Dedifferentiated amniotic fluid mesenchymal stem cell (primary cell): ENCODE measurements at regions not wholly inside any gene's neighbourhood (a gene's known extent, or its start where the extent isn't known, plus 50 kb on each side); places are given as distances from the start of the nearest gene placed in this dataset.

Source experiments
- DNase-seq: peaks from one replicate; pipeline ENCODE4 v3.0.0-alpha.2; 2016; ENCODE audit errors: extremely low spot score

DNA sequence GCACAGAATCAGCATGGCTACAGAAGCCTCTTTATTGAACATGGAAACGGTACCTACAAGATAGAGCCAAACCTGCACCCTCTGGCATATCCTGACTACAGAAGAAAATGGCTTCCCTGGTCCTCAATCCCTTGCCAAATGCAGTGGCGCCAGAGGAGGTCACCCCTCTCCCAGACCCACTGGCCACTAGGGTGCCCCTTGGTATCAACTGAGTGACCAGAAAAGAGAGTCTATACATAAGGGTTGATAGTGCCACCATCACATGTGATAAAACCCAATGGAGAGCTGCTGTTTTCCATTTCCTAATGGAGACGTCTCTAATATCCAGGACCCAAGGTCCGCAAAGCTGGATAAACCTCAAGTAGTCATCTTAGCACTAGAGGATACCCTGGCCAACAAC lies 52.7 kb upstream of the ALK start:
- DNase-seq, result no peak

- no peak for DNase-seq
Observed at GRCh38 chr2:29977284-29977683, 55.9 kb upstream of the ALK start.

GRCh38 chr2:29981402-29981801 lies 60.0 kb upstream of the ALK start:
- no peak for DNase-seq

GRCh38 chr2:29983308-29983707 lies 61.9 kb upstream of the ALK start:
- DNase-seq, result no peak

DNA sequence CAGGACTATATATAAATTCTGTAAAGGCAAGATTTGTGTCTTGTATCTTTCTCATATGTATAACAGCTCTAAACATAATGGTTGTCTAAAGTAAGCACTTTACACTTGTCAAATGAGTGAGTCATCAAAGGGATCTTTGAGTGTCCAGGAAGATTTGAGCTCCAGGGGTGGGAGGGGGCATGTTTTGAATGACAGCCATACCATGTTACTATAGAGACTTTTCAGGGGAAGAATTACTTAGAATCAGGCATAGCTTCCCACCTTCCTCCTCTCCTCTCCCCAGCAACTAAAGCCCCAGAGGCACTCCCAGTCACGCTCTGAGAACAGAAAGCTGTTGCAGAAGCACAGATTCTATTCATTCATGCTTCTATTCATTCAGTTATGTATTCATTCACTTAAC lies 65.8 kb upstream of the ALK start:
- DNase-seq, result no peak

GRCh38 chr2:29990129-29990528 lies 68.7 kb upstream of the ALK start:
- no peak for DNase-seq

DNA sequence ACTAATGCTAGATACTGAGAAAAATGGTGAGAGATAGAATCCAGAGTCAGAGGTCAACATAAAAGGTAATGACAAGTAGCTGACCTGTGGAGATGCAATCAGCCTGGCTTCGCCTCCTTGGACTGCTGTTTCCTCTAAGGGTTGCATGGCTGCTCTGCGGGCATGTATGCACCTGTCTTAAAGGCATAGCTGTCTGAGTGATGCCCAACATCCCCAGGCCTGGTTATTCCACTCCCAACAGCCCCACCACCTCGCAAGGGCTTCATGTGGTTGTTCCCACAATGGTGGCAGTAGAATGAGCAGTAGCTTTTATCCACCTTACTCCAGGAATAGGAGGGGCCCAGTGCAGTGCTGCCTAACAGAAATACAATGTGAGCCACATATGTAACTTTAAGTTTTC lies 69.7 kb upstream of the ALK start:
- DNase-seq, result no peak

DNA sequence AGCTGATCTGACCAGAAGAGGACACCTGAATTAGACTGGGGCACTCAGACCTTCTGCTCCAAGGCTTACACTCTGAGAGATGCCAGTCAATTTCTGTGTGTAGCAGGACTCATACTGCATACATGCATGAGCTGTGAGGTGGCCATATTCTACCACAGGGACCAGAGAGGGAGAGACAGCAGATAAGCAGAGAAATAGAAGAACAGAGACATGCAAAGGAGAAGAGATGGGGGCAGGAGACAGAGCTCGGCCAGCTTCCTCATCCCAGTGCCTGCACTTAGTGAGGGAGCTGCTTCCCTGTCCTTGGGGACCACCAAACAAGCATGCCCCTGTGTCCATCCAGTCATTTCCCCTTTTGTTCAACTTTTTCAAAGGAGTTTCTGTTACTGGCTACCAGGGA lies 73.9 kb upstream of the ALK start:
- DNase-seq, result no peak

DNA sequence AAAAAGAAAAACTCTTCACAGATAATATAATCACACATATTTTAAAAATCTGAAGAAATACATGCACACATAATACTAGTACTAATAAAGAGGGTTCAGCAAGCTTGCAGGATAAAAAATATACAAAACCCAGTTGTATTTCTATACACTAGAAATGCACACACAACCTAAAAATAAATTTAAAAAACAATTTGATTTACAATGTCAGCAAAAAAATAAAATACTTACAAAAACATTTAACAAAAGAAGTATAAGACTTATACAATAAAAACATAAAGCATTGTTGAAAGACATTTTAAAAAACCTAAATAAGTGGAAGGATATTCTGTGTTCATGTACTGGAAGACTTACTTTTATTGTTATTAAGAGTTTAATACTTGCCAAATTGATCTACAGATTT lies 81.7 kb upstream of the ALK start:
- DNase-seq, result no peak

- DNase-seq, result no peak
Observed at GRCh38 chr2:30022444-30023071, 101.2 kb upstream of the ALK start.

DNA sequence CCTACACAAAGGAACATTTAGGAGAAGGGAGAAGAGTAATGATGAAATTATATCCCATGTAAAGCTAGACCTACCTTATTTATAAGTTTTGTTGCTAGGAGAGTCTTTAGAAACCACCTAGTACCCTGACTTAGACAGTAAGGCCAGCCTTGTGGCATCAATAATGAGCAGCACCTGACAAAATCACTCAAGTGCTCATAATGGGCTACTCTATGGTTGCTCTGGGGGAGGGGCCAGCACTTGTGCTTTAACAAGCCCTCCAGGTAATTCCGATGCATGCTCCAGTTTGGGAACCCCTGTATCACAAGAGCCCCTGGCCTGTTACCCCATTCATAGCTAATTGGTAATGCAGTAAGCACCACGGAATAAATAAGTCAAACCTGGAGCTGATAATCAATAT lies 102.9 kb upstream of the ALK start:
- DNase-seq, result no peak

GRCh38 chr2:30026091-30027055 lies 105.0 kb upstream of the ALK start:
- peak; percentile 87 for DNase-seq

- no peak for DNase-seq
Observed at GRCh38 chr2:30029804-30030203, 108.4 kb upstream of the ALK start.

- no peak for DNase-seq
Observed at GRCh38 chr2:30030361-30030760, 109.0 kb upstream of the ALK start.

DNA sequence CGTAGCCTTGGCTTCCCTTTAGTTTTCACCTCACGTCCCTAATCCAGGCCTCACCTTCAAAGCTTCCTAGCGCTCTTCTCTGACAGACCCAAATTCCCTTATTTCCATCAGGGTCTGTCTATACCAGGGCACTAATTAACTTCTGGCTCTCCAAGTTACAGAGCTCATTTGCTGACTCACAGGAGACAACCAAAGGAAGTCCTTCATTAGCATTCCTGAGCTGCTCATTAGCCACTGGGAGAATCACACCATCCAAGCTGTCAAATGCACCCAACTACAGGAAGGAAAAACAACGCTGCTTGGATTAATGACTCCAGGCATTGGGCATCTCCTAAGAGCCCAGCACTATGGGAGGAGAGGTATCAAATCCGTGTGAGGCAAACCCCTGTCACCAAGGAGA lies 109.8 kb upstream of the ALK start:
- DNase-seq, result no peak

DNA sequence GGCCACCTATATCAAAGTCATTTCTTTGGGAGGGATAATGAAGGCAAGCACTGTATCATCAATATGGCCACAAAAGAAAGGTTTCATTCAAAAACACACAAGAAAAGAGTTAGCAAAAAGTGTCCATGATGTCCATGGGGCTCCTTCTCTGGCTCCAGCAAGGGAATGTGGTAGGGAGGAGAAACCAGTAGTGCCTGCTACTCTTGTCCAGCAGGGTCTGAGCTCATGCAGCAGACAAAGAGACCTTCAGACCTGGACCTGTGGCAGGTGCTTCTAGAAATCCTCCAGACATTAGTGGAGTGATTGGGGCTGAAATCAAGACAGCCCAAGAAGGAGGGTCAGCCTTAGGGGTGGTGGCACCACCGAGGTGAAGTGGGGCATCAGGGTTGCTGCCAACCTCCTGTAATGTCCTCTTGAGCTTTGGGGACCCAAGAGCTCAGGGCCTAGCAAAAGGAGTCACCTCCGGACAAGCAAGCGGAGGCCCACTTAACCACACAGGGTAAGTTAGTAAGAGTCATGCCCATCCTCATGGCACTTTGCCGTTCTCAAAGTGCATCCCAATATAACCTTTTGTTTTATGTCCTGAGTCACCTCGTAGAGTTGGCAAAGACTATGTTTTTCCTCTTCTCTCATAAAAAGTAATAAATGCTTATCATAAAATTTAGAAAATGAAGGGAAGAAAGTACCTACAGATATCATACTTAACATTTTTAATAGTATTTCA lies 112.6 kb upstream of the YPEL5 start:
- no peak for DNase-seq

DNA sequence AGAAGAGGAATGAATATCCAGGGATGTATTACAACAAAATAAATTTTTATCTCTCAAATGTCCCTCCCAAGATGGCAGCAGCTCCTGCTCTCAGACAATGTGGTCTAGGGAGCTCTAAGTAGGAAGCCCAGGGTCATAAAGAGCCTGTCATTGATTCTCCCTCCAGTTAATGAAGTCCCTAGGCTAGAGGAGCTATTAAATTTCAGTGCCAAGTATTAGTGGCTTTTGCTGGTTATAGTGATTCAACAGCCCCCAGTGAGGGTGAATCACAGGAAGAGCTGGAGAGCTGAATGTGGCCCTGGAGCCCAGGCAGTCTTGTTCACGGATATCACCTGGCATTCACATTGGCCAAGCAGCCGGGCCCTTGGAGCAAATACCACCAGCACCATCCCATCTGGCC lies 109.8 kb upstream of the YPEL5 start:
- DNase-seq, result no peak

GRCh38 chr2:30038419-30038818 lies 108.4 kb upstream of the YPEL5 start:
- DNase-seq, result no peak

DNA sequence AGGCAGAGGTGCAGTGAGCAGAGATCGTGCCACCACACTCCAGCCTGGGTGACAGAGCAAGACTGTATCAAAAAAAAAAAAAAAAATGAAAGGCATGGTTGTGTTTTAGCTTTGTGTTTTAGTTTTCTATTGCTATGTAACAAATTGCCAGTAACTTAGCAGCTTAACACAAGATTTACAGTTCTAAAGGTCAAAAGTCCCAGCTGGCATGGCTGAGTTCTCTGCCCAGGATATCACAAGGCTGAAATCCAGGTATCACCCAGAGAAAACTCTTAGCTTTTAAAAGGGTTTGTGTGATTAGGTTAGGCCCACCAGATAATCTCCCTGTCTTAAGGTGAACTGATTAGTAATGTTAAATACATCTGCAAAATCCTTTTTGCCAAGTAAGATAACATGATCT lies 107.7 kb upstream of the YPEL5 start:
- no peak for DNase-seq

DNA sequence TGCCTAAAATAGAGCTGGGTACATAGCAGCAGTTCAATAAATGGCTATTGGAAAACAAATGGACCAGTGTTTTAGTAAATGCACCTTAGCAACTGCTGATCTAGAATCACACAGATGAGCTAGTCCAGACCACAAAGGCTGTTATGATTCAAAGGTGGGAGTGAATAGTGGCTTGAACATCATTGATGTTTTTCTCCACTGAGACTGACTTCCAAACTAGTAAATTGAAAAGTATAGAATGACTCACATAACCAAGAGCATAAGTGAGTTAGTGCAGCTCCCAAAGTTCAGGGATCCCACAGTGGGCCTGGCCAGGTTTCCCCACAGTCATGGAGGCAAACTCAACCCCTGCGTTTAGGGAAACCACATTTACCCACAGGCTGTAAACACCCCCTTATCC lies 106.7 kb upstream of the YPEL5 start:
- no peak for DNase-seq

- no peak for DNase-seq
Observed at GRCh38 chr2:30041884-30042283, 104.9 kb upstream of the YPEL5 start.

GRCh38 chr2:30046396-30046795 lies 100.4 kb upstream of the YPEL5 start:
- no peak for DNase-seq

DNA sequence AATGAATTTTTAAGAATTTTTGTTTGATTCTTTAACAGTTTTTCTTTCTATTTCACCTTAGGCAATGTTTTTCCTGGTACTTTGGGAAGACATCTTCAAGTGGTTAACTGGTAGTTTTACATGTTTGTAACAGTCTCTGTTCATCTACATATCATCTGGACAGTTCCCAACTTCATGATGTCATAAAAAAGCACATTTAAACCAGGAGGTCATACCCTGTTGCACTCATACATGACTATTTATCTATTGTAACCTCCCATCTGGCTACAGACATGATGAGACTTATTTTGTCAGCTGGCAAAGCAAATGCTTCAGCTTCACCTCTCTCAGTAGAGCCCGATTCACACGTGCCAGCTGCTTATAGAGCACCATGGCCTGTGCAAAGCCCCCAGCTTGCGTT lies 99.8 kb upstream of the YPEL5 start:
- DNase-seq, result no peak
